ENCODE measurements at regions not wholly inside any gene's neighbourhood (a gene's known extent, or its start where the extent isn't known, plus 50 kb on each side); places are given as distances from the start of the nearest gene placed in this dataset.

- Mint-ChIP-seq H3K4me1 (no peaks in the 10 kb centered on the region), H3K27me3 (no peaks in the 10 kb centered on the region), H3K36me3 (ENCODE audit: insufficient read depth) (peaks cover 2% of the 10 kb centered on the region), H3K9me3 (no peaks in the 10 kb centered on the region), H3K27ac (ENCODE audit: low read depth) (no peak overlapping the region), H3K4me3 (no peak overlapping the region)
- ATAC-seq (replicated peaks; ENCODE audit: extremely low read depth, poor library complexity, severe bottlenecking) (no peak), DNase-seq (ENCODE audit: low spot score in 2 of 2) (no peak)
These were observed 58.6 kb downstream of the TMEM17 start for GRCh38 chr2:62447411-62447810.

DNA sequence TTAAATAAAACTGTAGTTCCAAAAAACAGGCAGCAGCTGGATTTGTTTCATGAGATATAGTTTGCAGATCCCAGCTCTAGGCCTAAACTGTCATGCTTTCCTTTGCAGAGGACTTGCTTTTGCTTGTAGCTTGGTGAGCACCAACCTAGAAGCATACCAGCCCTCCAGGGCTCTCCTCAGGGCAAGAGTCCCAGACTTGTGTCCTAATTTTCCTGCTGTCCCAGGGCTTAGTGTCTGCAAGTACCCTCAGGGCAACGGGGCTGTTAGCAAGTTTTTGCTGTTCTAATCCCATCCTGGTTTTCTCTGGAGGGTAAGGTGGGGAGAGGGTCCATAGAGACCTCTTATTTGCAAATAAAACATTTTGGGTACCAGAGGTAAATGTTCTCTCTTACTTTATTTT, 59.5 kb downstream of the TMEM17 start:
- Mint-ChIP-seq H3K27me3 (no peaks in the 10 kb centered on the region), H3K36me3 (ENCODE audit: insufficient read depth) (peaks cover 2% of the 10 kb centered on the region), H3K4me1 (no peaks in the 10 kb centered on the region), H3K27ac (ENCODE audit: low read depth) (no peak overlapping the region), H3K4me3 (no peak overlapping the region), H3K9me3 (no peaks in the 10 kb centered on the region)
- DNase-seq (ENCODE audit: low spot score in 2 of 2) (no peak), ATAC-seq (replicated peaks; ENCODE audit: extremely low read depth, poor library complexity, severe bottlenecking) (no peak)

GRCh38 chr2:62443886-62444285, 62.1 kb downstream of the TMEM17 start:
- DNase-seq (ENCODE audit: low spot score in 2 of 2): no peak
- no peaks in the 10 kb centered on the region for H3K27me3 Mint-ChIP-seq
- no peak overlapping the region for H3K4me3 Mint-ChIP-seq
- H3K36me3 Mint-ChIP-seq (ENCODE audit: insufficient read depth): peaks cover 2% of the 10 kb centered on the region
- no peaks in the 10 kb centered on the region for H3K9me3 Mint-ChIP-seq
- H3K4me1 Mint-ChIP-seq: no peaks in the 10 kb centered on the region
- no peak for ATAC-seq (replicated peaks; ENCODE audit: extremely low read depth, poor library complexity, severe bottlenecking)
- H3K27ac Mint-ChIP-seq (ENCODE audit: low read depth): no peak overlapping the region

GRCh38 chr2:62443471-62443870, 62.5 kb downstream of the TMEM17 start:
- Mint-ChIP-seq H3K4me1 (no peaks in the 10 kb centered on the region), H3K9me3 (no peaks in the 10 kb centered on the region), H3K27me3 (no peaks in the 10 kb centered on the region), H3K4me3 (no peak overlapping the region), H3K27ac (ENCODE audit: low read depth) (no peak overlapping the region), H3K36me3 (ENCODE audit: insufficient read depth) (peaks cover 2% of the 10 kb centered on the region)
- ATAC-seq (replicated peaks; ENCODE audit: extremely low read depth, poor library complexity, severe bottlenecking) (no peak), DNase-seq (ENCODE audit: low spot score in 2 of 2) (no peak)

GRCh38 chr2:62441824-62442223, 64.2 kb downstream of the TMEM17 start:
- no peak overlapping the region for H3K4me3 Mint-ChIP-seq
- H3K27me3 Mint-ChIP-seq: no peaks in the 10 kb centered on the region
- H3K27ac Mint-ChIP-seq (ENCODE audit: low read depth): no peak overlapping the region
- peaks cover 2% of the 10 kb centered on the region for H3K36me3 Mint-ChIP-seq (ENCODE audit: insufficient read depth)
- no peaks in the 10 kb centered on the region for H3K4me1 Mint-ChIP-seq
- no peaks in the 10 kb centered on the region for H3K9me3 Mint-ChIP-seq
- DNase-seq (ENCODE audit: low spot score in 2 of 2): no peak
- ATAC-seq (replicated peaks; ENCODE audit: extremely low read depth, poor library complexity, severe bottlenecking): no peak

GRCh38 chr2:62441421-62441820, 64.6 kb downstream of the TMEM17 start:
- peaks cover 2% of the 10 kb centered on the region for H3K36me3 Mint-ChIP-seq (ENCODE audit: insufficient read depth)
- H3K4me1 Mint-ChIP-seq: no peaks in the 10 kb centered on the region
- no peaks in the 10 kb centered on the region for H3K9me3 Mint-ChIP-seq
- no peaks in the 10 kb centered on the region for H3K27me3 Mint-ChIP-seq
- DNase-seq (ENCODE audit: low spot score in 2 of 2): no peak
- no peak for ATAC-seq (replicated peaks; ENCODE audit: extremely low read depth, poor library complexity, severe bottlenecking)
- no peak overlapping the region for H3K4me3 Mint-ChIP-seq
- no peak overlapping the region for H3K27ac Mint-ChIP-seq (ENCODE audit: low read depth)

GRCh38 chr2:62440281-62440946, 65.6 kb downstream of the TMEM17 start:
- Mint-ChIP-seq H3K9me3 (no peaks in the 10 kb centered on the region), H3K4me1 (no peaks in the 10 kb centered on the region), H3K36me3 (ENCODE audit: insufficient read depth) (no peaks in the 10 kb centered on the region), H3K4me3 (no peak overlapping the region), H3K27ac (ENCODE audit: low read depth) (no peak overlapping the region), H3K27me3 (no peaks in the 10 kb centered on the region)
- no peak for DNase-seq (ENCODE audit: low spot score in 2 of 2)
- no peak for ATAC-seq (replicated peaks; ENCODE audit: extremely low read depth, poor library complexity, severe bottlenecking)

DNA sequence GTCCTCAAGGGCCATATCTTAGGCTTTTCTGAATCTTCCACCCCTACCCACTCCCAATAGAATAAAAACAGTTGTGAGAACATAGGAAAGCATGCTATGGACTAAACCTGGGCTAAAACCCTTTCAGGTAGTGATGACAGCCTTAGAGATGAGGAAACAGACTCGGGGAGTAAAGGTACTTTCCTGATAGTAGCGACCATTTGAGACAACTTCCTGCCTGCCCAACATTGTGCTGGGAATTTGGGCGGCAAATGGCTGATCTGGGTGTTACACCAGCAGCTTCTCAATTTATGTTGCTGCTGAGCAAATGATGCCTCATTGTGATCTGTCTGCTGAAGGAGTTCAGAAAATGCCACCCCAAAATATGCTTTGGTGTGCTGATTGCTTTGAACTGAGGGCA, 66.6 kb downstream of the TMEM17 start:
- Mint-ChIP-seq H3K4me1 (no peaks in the 10 kb centered on the region), H3K36me3 (ENCODE audit: insufficient read depth) (no peaks in the 10 kb centered on the region), H3K27ac (ENCODE audit: low read depth) (no peak overlapping the region), H3K4me3 (no peak overlapping the region), H3K9me3 (no peaks in the 10 kb centered on the region), H3K27me3 (no peaks in the 10 kb centered on the region)
- no peak for DNase-seq (ENCODE audit: low spot score in 2 of 2)
- no peak for ATAC-seq (replicated peaks; ENCODE audit: extremely low read depth, poor library complexity, severe bottlenecking)

DNA sequence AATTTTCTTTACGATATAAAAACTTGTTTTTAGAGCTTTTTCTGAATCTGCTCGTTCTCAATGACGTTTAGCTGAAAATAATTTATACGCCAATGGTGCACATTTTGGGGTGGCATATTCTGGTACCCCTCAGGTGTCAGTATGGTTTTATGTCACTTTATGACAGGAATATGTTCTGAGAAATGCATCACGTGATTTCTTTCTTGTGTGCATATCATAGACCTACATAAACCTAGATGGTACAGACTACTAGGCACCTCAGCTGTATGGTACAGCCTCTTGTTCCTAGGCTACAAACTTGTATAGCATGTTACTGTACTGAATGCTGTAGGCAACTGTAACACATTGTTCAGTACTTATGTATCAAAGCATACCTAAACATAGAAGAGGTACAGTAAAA, 68.2 kb downstream of the TMEM17 start:
- H3K4me3 Mint-ChIP-seq: no peak overlapping the region
- ATAC-seq (replicated peaks; ENCODE audit: extremely low read depth, poor library complexity, severe bottlenecking) (no peak), DNase-seq (ENCODE audit: low spot score in 2 of 2) (no peak)
- H3K4me1 Mint-ChIP-seq: no peaks in the 10 kb centered on the region
- H3K27me3 Mint-ChIP-seq: no peaks in the 10 kb centered on the region
- H3K9me3 Mint-ChIP-seq: no peaks in the 10 kb centered on the region
- H3K36me3 Mint-ChIP-seq (ENCODE audit: insufficient read depth): no peaks in the 10 kb centered on the region
- H3K27ac Mint-ChIP-seq (ENCODE audit: low read depth): no peak overlapping the region

DNA sequence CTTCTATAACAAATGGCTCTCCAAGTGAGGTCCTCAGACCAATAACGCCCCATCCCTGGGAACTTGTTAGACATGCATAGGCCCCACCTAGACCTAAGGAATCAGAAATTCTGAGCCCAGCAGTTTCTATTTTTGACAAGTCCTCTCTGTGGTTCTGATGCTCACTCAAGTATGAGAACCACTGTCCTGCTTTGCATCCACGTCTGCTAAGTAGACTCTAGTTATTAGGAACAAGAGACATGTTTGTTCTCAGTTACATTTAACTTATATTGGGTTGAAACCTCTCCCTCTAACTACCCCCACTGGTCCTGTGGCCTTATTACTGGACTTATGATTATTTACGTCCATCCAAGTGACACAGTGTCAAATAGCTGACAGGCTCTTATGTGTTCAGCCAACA, 70.3 kb downstream of the TMEM17 start:
- Mint-ChIP-seq H3K4me3 (no peak overlapping the region), H3K36me3 (ENCODE audit: insufficient read depth) (no peaks in the 10 kb centered on the region), H3K9me3 (no peaks in the 10 kb centered on the region), H3K27ac (ENCODE audit: low read depth) (no peak overlapping the region), H3K4me1 (no peaks in the 10 kb centered on the region), H3K27me3 (no peaks in the 10 kb centered on the region)
- DNase-seq (ENCODE audit: low spot score in 2 of 2): no peak
- no peak for ATAC-seq (replicated peaks; ENCODE audit: extremely low read depth, poor library complexity, severe bottlenecking)

GRCh38 chr2:62432407-62432806, 73.6 kb downstream of the TMEM17 start:
- DNase-seq (ENCODE audit: low spot score in 2 of 2) (no peak), ATAC-seq (replicated peaks; ENCODE audit: extremely low read depth, poor library complexity, severe bottlenecking) (no peak)
- Mint-ChIP-seq H3K27me3 (no peaks in the 10 kb centered on the region), H3K9me3 (no peaks in the 10 kb centered on the region), H3K4me1 (no peaks in the 10 kb centered on the region), H3K27ac (ENCODE audit: low read depth) (no peak overlapping the region), H3K4me3 (no peak overlapping the region), H3K36me3 (ENCODE audit: insufficient read depth) (no peaks in the 10 kb centered on the region)

DNA sequence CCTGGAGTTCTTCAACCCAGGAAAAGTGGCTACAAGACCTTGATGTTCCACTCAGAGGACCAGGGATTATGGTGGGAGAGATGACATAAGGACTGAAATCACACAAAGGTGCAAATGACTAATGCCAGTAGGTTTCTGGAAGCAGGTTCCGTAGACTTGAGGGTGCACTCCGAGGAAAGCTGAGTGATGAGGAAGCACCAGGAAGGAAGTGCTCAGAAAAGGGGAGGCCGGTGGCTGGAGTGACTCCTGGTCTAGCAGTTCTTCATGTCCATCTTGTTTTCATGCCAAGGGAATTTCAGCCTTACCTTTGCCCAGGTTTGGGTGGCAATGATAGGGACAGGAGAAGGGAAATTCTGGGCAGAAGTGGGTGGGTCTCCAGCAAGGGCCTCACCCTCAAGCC, 74.5 kb downstream of the TMEM17 start:
- Mint-ChIP-seq H3K27ac (ENCODE audit: low read depth) (no peak overlapping the region), H3K4me1 (no peaks in the 10 kb centered on the region), H3K4me3 (no peak overlapping the region), H3K27me3 (no peaks in the 10 kb centered on the region), H3K36me3 (ENCODE audit: insufficient read depth) (no peaks in the 10 kb centered on the region), H3K9me3 (no peaks in the 10 kb centered on the region)
- ATAC-seq (replicated peaks; ENCODE audit: extremely low read depth, poor library complexity, severe bottlenecking) (no peak), DNase-seq (ENCODE audit: low spot score in 2 of 2) (no peak)

DNA sequence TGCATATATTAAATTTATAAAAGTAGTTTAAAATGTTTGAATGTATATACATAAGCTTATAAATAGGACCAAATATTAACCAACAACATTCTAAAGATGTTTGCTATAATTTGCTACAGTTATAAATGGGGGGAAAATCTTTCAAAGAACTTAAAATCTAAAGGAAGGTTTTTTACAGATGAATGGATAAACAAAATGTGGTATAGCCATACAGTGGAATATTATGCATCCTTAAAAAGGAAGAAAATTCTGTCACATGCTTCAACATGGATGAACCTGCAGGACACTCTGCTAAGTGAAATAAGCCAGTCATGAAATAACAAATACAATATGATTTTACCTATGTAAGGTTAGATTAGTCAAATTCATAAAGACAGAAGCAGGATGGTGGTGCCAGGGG, 75.8 kb downstream of the TMEM17 start:
- ATAC-seq (replicated peaks; ENCODE audit: extremely low read depth, poor library complexity, severe bottlenecking) (no peak), DNase-seq (ENCODE audit: low spot score in 2 of 2) (no peak)
- Mint-ChIP-seq H3K36me3 (ENCODE audit: insufficient read depth) (no peaks in the 10 kb centered on the region), H3K4me3 (no peak overlapping the region), H3K9me3 (no peaks in the 10 kb centered on the region), H3K27me3 (no peaks in the 10 kb centered on the region), H3K27ac (ENCODE audit: low read depth) (no peak overlapping the region), H3K4me1 (no peaks in the 10 kb centered on the region)

DNA sequence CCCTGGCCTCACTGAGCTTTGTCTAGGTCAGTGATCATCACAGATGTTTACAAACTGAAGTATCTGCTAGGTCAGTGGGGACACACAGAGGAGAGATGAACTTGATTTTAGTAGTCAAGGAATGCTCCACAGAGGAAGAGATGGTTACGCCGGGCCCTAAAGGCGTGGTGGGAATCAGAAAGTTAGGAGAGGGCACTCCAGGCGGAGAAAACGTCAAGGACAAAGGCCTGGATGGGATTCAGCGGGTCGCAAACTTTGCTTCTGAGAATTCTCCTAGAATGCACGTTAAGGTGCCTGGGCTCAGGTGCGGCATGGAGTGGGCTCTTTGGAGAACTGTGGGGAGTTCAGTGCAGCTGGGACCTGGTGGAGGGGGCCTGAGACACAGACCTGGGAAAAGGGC, 78.8 kb downstream of the TMEM17 start:
- Mint-ChIP-seq H3K27me3 (no peaks in the 10 kb centered on the region), H3K36me3 (ENCODE audit: insufficient read depth) (no peaks in the 10 kb centered on the region), H3K4me3 (no peak overlapping the region), H3K27ac (ENCODE audit: low read depth) (no peak overlapping the region), H3K9me3 (no peaks in the 10 kb centered on the region), H3K4me1 (no peaks in the 10 kb centered on the region)
- ATAC-seq (replicated peaks; ENCODE audit: extremely low read depth, poor library complexity, severe bottlenecking): no peak
- DNase-seq (ENCODE audit: low spot score in 2 of 2): no peak
